Fibroblast of lung (primary cell): ENCODE measurements at regions not wholly inside any gene's neighbourhood (a gene's known extent, or its start where the extent isn't known, plus 50 kb on each side); places are given as distances from the start of the nearest gene placed in this dataset.

Source experiments
- CTCF ChIP-seq, 2 donors: IDR thresholded peaks in 1 of 2; conservative IDR thresholded peaks in 1 of 2; 1 replicate in 1 of 2; 2 replicates in 1 of 2; pipeline ENCODE4 v1.5.1; 2011 to 2012; ENCODE audit warnings: low read length in 2 of 2, control low read depth in 1 of 2, inconsistent platforms in 1 of 2, low read depth in 1 of 2, mild to moderate bottlenecking in 1 of 2
- EZH2 ChIP-seq: IDR thresholded peaks from 2 replicates; pipeline ENCODE4 v1.5.1; 2012; ENCODE audit warnings: low read length, control low read depth, mild to moderate bottlenecking; ENCODE audit errors: missing control alignments

DNA sequence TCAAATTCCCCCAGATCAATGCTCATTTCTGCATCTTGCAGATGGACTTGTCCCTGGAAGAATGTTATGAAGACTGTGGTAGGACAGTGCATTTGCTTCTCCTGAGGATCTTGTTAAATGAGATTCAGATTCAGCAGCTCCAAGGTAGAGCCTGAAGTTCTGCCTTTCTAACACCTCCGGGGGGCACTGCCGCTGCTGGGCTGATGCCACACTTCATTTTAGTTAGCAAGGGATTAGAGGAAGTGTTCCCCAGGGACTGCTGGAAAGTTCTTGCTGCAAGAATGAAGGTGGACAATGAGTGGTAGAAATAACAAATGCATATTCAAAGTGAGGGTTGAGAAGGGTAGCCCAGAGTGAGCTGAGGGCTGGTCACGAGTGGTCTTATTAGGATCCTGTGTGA, 434.3 kb upstream of the AKR1E2 start:
- TF ChIP-seq CTCF (conservative IDR thresholded peaks at IDR 0.05 in 1 of 2, IDR thresholded peaks at IDR 0.05 in 1 of 2; ENCODE audit: low read depth in 1 of 2, low read length in 2 of 2), result no peak
- no peak for TF ChIP-seq EZH2
